Sigmoid colon (tissue), 4 donors: ENCODE measurements at regions not wholly inside any gene's neighbourhood (a gene's known extent, or its start where the extent isn't known, plus 50 kb on each side); places are given as distances from the start of the nearest gene placed in this dataset.

Experiments
- EP300 ChIP-seq, 4 donors: sonication (generic); formaldehyde crosslinking; IDR thresholded peaks; one replicate each; pipeline ENCODE4 v1.6.1; 2017; ENCODE audit warnings: antibody characterized with exemption in 4 of 4
- POLR2A ChIP-seq, 2 donors: fragments of 450-650 bp; IDR thresholded peaks; one replicate each; pipeline ENCODE4 v1.6.1; 2016; ENCODE audit warnings: antibody characterized with exemption in 2 of 2, mild to moderate bottlenecking in 2 of 2, moderate library complexity in 2 of 2

GRCh38 chr5:35484241-35484640 lies 133.4 kb upstream of the SPEF2 start:
- no peak for TF ChIP-seq EP300 (IDR thresholded peaks at IDR 0.05)
- no peak for TF ChIP-seq POLR2A (IDR thresholded peaks at IDR 0.05)
